CD4-positive, alpha-beta T cell (primary cell): ENCODE measurements at regions not wholly inside any gene's neighbourhood (a gene's known extent, or its start where the extent isn't known, plus 50 kb on each side); places are given as distances from the start of the nearest gene placed in this dataset.

Experiments
- ATAC-seq: fragments of 200-7000 bp; cut with Tn5 transposase; one replicate; pipeline ENCODE4 v1.10.0; 2022; ENCODE audit warnings: mild to moderate bottlenecking; ENCODE audit not compliant: poor library complexity
- CTCF ChIA-PET: fragments of 350-600 bp; sonication (Branson Sonifier 250); formaldehyde crosslinking; loops from one replicate; lab custom pipeline; 2021; ENCODE audit warnings: antibody characterized with exemption, inconsistent platforms; lab: Charles Lee
- POLR2A ChIA-PET: fragments of 350-600 bp; sonication (Branson Sonifier 250); formaldehyde crosslinking; loops from one replicate; lab custom pipeline; 2021; ENCODE audit warnings: antibody characterized with exemption, inconsistent platforms; lab: Charles Lee
- DNase-seq, 14 experiments: peaks; one replicate each; pipeline ENCODE4 v3.0.0-alpha.2; 2013 to 2020; ENCODE audit warnings: mixed read lengths in 2 of 14
- H3K27ac ChIP-seq, 2 donors: one replicate each; pipeline versions ENCODE4 v1.5.1 to v1.7.0; 2013; ENCODE audit warnings: low read length in 2 of 2, low read depth in 1 of 2, mild to moderate bottlenecking in 1 of 2
- H3K27me3 ChIP-seq, 2 experiments: 1 replicate in 1 of 2; 2 replicates in 1 of 2; pipeline versions ENCODE4 v1.6.1 to v1.7.0; 2013; ENCODE audit warnings: low read length in 2 of 2, control low read depth in 1 of 2, mild to moderate bottlenecking in 1 of 2, moderate library complexity in 1 of 2; ENCODE audit not compliant: insufficient read depth in 2 of 2, control insufficient read depth in 1 of 2
- H3K36me3 ChIP-seq: one replicate; pipeline ENCODE4 v1.6.1; 2013; ENCODE audit warnings: low read length, control low read depth; ENCODE audit not compliant: insufficient read depth
- H3K4me1 ChIP-seq: one replicate; pipeline ENCODE4 v1.6.1; 2013; ENCODE audit warnings: low read length, control low read depth; ENCODE audit not compliant: insufficient read depth
- H3K4me3 ChIP-seq: one replicate; pipeline ENCODE4 v1.5.1; 2013; ENCODE audit warnings: mild to moderate bottlenecking, low read length, moderate library complexity
- H3K9me3 ChIP-seq, 2 experiments: 1 replicate in 1 of 2; 2 replicates in 1 of 2; pipeline versions ENCODE4 v1.6.1 to v1.7.0; 2013; ENCODE audit warnings: low read length in 2 of 2, mild to moderate bottlenecking in 2 of 2, control low read depth in 1 of 2, moderate library complexity in 1 of 2; ENCODE audit not compliant: control insufficient read depth in 1 of 2, insufficient read depth in 1 of 2
- H3K27ac Mint-ChIP-seq: one replicate; pipeline ENCODE4 v1.8.0; 2020; ENCODE audit warnings: mixed read lengths
- H3K27me3 Mint-ChIP-seq: one replicate; pipeline ENCODE4 v1.8.0; 2021; ENCODE audit warnings: mixed read lengths
- H3K36me3 Mint-ChIP-seq: one replicate; pipeline ENCODE4 v1.8.0; 2021; ENCODE audit warnings: low read depth, mixed read lengths
- H3K4me1 Mint-ChIP-seq: one replicate; pipeline ENCODE4 v1.8.0; 2021; ENCODE audit warnings: low read depth, mixed read lengths
- H3K4me3 Mint-ChIP-seq: one replicate; pipeline ENCODE4 v1.8.0; 2020; ENCODE audit warnings: mild to moderate bottlenecking, mixed read lengths
- H3K9me3 Mint-ChIP-seq: one replicate; pipeline ENCODE4 v1.8.0; 2020; ENCODE audit warnings: mixed read lengths
- CTCF ChIP-seq: fragments of 200-600 bp; IDR thresholded peaks from one replicate; pipeline ENCODE4 v1.8.0; 2022; ENCODE audit warnings: antibody characterized with exemption, mild to moderate bottlenecking
- intact Hi-C, 2 experiments: fragments of 100-400 bp; cut with DNase I in 1 of 2; cut with micrococcal nuclease in 1 of 2; formaldehyde crosslinking; loops; one replicate each; pipeline versions ENCODE4 v1.15.1 to v1.9.0; 2023 to 2025; cut with DNase I, micrococcal nuclease

- no peaks in the 10 kb centered on the region for H3K4me1 ChIP-seq
- no peak overlapping the region for H3K4me3 ChIP-seq
- ATAC-seq (peak; percentile 68), DNase-seq (peak in 7 of 14 experiments; percentile 1 to 35 (median 7))
- no peak for TF ChIP-seq CTCF
- Mint-ChIP-seq H3K27ac (no peak overlapping the region), H3K9me3 (no peaks in the 10 kb centered on the region), H3K4me3 (no peak overlapping the region), H3K4me1 (peaks cover 10% of the 10 kb centered on the region), H3K27me3 (no peaks in the 10 kb centered on the region), H3K36me3 (no peaks in the 10 kb centered on the region)
- ChIA-PET CTCF (interaction anchor here (0.6 kb wide), 1 partner anchor 40 kb away, joined by 3 read pairs; no protein-coding TSS in a partner anchor), POLR2A (interaction anchor here (0.8 kb wide), 1 partner anchor 312 kb away, joined by 3 read pairs; no protein-coding TSS in a partner anchor)
- no peaks in the 10 kb centered on the region for H3K9me3 ChIP-seq
- intact Hi-C loops = no loop called here
- H3K27me3 ChIP-seq = no peaks in the 10 kb centered on the region
- H3K27ac ChIP-seq = no peak overlapping the region
- no peaks in the 10 kb centered on the region for H3K36me3 ChIP-seq
These were observed 57.8 kb upstream of the TGFBR2 start for GRCh38 chr3:30548600-30548999.

DNA sequence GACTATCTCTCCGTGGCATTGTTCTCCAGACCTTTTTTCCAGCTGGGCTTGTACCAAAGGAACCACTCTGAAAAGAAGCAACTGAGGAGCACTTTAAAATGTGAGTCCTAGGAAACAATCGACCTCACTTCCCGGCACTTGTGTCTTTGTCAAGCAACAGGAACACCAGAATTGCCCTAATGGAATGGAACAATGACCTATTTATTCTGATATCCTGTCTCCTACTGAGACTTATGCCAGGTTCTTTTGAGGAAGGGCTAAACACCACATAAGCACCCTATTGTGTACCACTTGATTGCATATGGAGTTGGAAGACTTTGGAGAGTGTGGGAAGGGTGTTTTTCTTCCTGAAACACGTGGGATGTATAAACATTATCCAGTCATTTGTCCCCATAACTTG, 56.8 kb upstream of the TGFBR2 start:
- Histone ChIP-seq H3K4me3 (no peak overlapping the region), H3K27me3 (no peaks in the 10 kb centered on the region), H3K4me1 (no peaks in the 10 kb centered on the region), H3K36me3 (no peaks in the 10 kb centered on the region), H3K27ac (no peak overlapping the region), H3K9me3 (no peaks in the 10 kb centered on the region)
- no peak for TF ChIP-seq CTCF
- H3K27ac Mint-ChIP-seq = no peak overlapping the region
- H3K36me3 Mint-ChIP-seq = no peaks in the 10 kb centered on the region
- no peak for DNase-seq
- no peaks in the 10 kb centered on the region for H3K9me3 Mint-ChIP-seq
- ChIA-PET POLR2A (no interaction called here), CTCF (interaction anchor here (0.6 kb wide), 1 partner anchor 164 kb away, joined by 4 read pairs; no protein-coding TSS in a partner anchor)
- intact Hi-C loops = no loop called here
- no peak overlapping the region for H3K4me3 Mint-ChIP-seq
- ATAC-seq = no peak
- H3K27me3 Mint-ChIP-seq = no peaks in the 10 kb centered on the region
- peaks cover 10% of the 10 kb centered on the region for H3K4me1 Mint-ChIP-seq

DNA sequence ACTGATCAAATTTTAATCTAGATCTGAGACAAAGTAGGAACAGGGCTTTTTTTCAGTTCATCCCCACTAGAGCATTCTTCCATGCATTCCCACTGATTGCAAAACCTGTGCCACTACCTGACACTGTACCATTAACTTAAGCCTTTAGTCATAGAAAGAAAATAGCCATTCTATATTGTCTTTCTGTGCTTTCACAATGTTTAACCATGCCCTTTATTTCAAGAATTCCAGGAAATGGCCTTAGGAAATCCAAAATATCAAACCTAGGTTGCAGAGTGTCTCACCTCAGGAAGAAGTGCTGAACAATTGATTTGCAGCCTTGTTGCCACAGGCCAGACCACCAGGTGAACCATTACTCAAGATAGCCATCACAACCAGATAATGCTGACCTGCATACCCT, 56.2 kb upstream of the TGFBR2 start:
- no peak overlapping the region for H3K4me3 Mint-ChIP-seq
- H3K36me3 Mint-ChIP-seq = no peaks in the 10 kb centered on the region
- no peaks in the 10 kb centered on the region for H3K4me1 ChIP-seq
- no peaks in the 10 kb centered on the region for H3K36me3 ChIP-seq
- no peaks in the 10 kb centered on the region for H3K9me3 Mint-ChIP-seq
- H3K4me1 Mint-ChIP-seq = peaks cover 10% of the 10 kb centered on the region
- POLR2A ChIA-PET = no interaction called here
- H3K27me3 ChIP-seq = no peaks in the 10 kb centered on the region
- DNase-seq (no peak), ATAC-seq (no peak)
- no peak overlapping the region for H3K4me3 ChIP-seq
- TF ChIP-seq CTCF = no peak
- no peaks in the 10 kb centered on the region for H3K9me3 ChIP-seq
- CTCF ChIA-PET = no interaction called here
- H3K27ac ChIP-seq = no peak overlapping the region
- no peaks in the 10 kb centered on the region for H3K27me3 Mint-ChIP-seq
- no peak overlapping the region for H3K27ac Mint-ChIP-seq
- intact Hi-C loops = no loop called here
